AG09309 (cell line): ENCODE measurements at regions not wholly inside any gene's neighbourhood (a gene's known extent, or its start where the extent isn't known, plus 50 kb on each side); places are given as distances from the start of the nearest gene placed in this dataset.

Experiments used
- DNase-seq: peaks from one replicate; pipeline ENCODE4 v3.0.0-alpha.2; 2010; ENCODE audit warnings: low read depth
- H3K4me3 ChIP-seq: 2 replicates; pipeline ENCODE4 v1.5.1; 2011; ENCODE audit warnings: mild to moderate bottlenecking, low read depth, low read length, moderate library complexity; ENCODE audit not compliant: control insufficient read depth
- CTCF ChIP-seq: IDR thresholded peaks from 2 replicates; pipeline ENCODE4 v1.5.1; 2011; ENCODE audit warnings: mild to moderate bottlenecking, low read depth, low read length, inconsistent platforms; ENCODE audit not compliant: insufficient read depth, control insufficient read depth; ENCODE audit errors: missing control alignments

GRCh38 chr5:53378190-53378589, 102.2 kb upstream of the FST start:
- TF ChIP-seq CTCF: no peak
- no peak for DNase-seq
- H3K4me3 ChIP-seq: no peak overlapping the region

GRCh38 chr5:53378590-53379247, 101.7 kb upstream of the FST start:
- no peak for DNase-seq
- TF ChIP-seq CTCF: no peak
- no peak overlapping the region for H3K4me3 ChIP-seq

GRCh38 chr5:53386341-53386740, 94.1 kb upstream of the FST start:
- H3K4me3 ChIP-seq: no peak overlapping the region
- TF ChIP-seq CTCF: no peak
- no peak for DNase-seq

GRCh38 chr5:53389093-53389492, 91.3 kb upstream of the FST start:
- TF ChIP-seq CTCF: no peak
- DNase-seq: no peak

GRCh38 chr5:53392073-53392472, 88.4 kb upstream of the FST start:
- no peak overlapping the region for H3K4me3 ChIP-seq
- no peak for DNase-seq
- TF ChIP-seq CTCF: no peak

More at GRCh38 chr5:53389093-53389492, 91.3 kb upstream of the FST start:
- no peak overlapping the region for H3K4me3 ChIP-seq

GRCh38 chr5:53394808-53395207, 85.6 kb upstream of the FST start:
- no peak for TF ChIP-seq CTCF
- DNase-seq: no peak
- H3K4me3 ChIP-seq: no peak overlapping the region
